MCF 10A (cell line): ENCODE measurements at regions not wholly inside any gene's neighbourhood (a gene's known extent, or its start where the extent isn't known, plus 50 kb on each side); places are given as distances from the start of the nearest gene placed in this dataset.

Experiments used
- BruUV-seq: library from RNA; stranded (reverse); fragments of 400-500 nt; replicated peaks from 2 replicates; lab custom pipeline; 2021; lab: Mats Ljungman, UMichigan
- CTCF ChIA-PET: fragments of 300-600 bp; sonication (Branson Sonifier 250); formaldehyde crosslinking; extraction: SDS; loops from one replicate; lab custom pipeline; 2021; ENCODE audit warnings: antibody characterized with exemption, inconsistent platforms; lab: Yijun Ruan, JAX
- POLR2A ChIA-PET: fragments of 300-600, 350-650 bp; sonication (Branson Sonifier 250); formaldehyde crosslinking; extraction: SDS; loops from one replicate; lab custom pipeline; 2020; ENCODE audit warnings: antibody characterized with exemption, inconsistent platforms; lab: Yijun Ruan, JAX
- DNase-seq: peaks from one replicate; pipeline ENCODE4 v3.0.0-alpha.2; 2018; ENCODE audit not compliant: unreplicated experiment
- H3K27ac Mint-ChIP-seq: one replicate; pipeline ENCODE4 v1.8.0; 2022; ENCODE audit warnings: mild to moderate bottlenecking, low read depth, mixed read lengths; ENCODE audit not compliant: unreplicated experiment
- H3K27me3 Mint-ChIP-seq: one replicate; pipeline ENCODE4 v1.8.0; 2022; ENCODE audit warnings: mixed read lengths; ENCODE audit not compliant: insufficient read depth, unreplicated experiment
- H3K36me3 Mint-ChIP-seq: one replicate; pipeline ENCODE4 v1.8.0; 2022; ENCODE audit warnings: mild to moderate bottlenecking, moderate library complexity, mixed read lengths; ENCODE audit not compliant: insufficient read depth, unreplicated experiment
- H3K4me1 Mint-ChIP-seq: one replicate; pipeline ENCODE4 v1.8.0; 2022; ENCODE audit warnings: mixed read lengths; ENCODE audit not compliant: insufficient read depth, unreplicated experiment
- H3K4me3 Mint-ChIP-seq: one replicate; pipeline ENCODE4 v1.8.0; 2022; ENCODE audit warnings: mild to moderate bottlenecking, moderate library complexity, mixed read lengths; ENCODE audit not compliant: unreplicated experiment
- H3K9me3 Mint-ChIP-seq: one replicate; pipeline ENCODE4 v1.8.0; 2022; ENCODE audit warnings: mixed read lengths; ENCODE audit not compliant: unreplicated experiment
- intact Hi-C: fragments of 100-400 bp; cut with micrococcal nuclease; formaldehyde crosslinking; loops from 2 replicates; pipeline ENCODE4 v1.14.1; 2022
- TF ChIP-seq, protein P1 (sequence below): fragments of 200-600 bp; IDR thresholded peaks from one replicate; pipeline ENCODE4 v1.8.0; 2022; ENCODE audit warnings: antibody characterized with exemption, mild to moderate bottlenecking; ENCODE audit not compliant: unreplicated experiment

DNA sequence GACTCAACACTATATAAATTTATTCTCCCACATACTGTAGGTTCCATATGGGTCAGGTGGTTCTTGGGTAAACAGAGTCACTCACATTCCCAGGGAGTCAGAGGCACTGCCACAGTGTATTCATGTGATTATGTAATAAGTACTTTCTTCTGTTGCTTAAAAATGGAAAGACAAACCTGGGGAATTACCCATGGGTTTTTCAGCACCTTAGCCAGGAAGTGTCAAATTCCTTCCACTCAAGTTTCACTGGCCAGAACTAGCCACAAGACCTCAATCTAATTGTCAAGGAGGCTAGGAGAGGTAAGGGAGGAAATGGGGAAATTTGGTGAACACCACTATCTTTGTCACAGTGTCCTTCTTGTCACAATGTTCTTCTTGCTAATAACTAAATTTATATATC is 333.2 kb upstream of the MDGA2 start:
- H3K36me3 Mint-ChIP-seq = no peaks in the 10 kb centered on the region
- CTCF ChIA-PET = no interaction called here
- no peaks in the 10 kb centered on the region for H3K9me3 Mint-ChIP-seq
- no peak overlapping the region for H3K4me3 Mint-ChIP-seq
- DNase-seq = peak; percentile 22
- peaks cover 24% of the 10 kb centered on the region for H3K27me3 Mint-ChIP-seq
- BruUV-seq = no TSS peak
- H3K27ac Mint-ChIP-seq = no peak overlapping the region
- intact Hi-C loops = no loop called here
- TF ChIP-seq, protein P1, sequence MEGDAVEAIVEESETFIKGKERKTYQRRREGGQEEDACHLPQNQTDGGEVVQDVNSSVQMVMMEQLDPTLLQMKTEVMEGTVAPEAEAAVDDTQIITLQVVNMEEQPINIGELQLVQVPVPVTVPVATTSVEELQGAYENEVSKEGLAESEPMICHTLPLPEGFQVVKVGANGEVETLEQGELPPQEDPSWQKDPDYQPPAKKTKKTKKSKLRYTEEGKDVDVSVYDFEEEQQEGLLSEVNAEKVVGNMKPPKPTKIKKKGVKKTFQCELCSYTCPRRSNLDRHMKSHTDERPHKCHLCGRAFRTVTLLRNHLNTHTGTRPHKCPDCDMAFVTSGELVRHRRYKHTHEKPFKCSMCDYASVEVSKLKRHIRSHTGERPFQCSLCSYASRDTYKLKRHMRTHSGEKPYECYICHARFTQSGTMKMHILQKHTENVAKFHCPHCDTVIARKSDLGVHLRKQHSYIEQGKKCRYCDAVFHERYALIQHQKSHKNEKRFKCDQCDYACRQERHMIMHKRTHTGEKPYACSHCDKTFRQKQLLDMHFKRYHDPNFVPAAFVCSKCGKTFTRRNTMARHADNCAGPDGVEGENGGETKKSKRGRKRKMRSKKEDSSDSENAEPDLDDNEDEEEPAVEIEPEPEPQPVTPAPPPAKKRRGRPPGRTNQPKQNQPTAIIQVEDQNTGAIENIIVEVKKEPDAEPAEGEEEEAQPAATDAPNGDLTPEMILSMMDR = no peak
- POLR2A ChIA-PET = no interaction called here
- no peaks in the 10 kb centered on the region for H3K4me1 Mint-ChIP-seq

DNA sequence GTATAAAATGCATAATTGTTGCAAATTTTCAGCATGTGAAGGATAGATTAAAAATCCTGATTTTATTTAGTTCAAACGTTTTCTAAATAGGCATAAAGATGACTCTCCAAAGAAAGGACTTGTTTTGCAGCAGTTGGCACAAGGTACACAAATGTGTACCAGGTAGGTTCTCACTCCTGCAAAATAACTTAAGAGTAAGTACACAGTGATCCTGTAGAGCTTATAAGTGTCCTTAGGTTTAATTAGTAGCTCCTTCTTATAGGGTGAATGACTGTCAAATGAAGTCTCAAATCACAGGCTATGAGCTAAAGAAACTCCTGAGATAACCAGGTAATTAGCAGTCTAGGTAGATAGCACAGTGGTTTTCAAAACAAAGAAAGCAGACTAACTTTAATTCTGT is 330.6 kb upstream of the MDGA2 start:
- H3K27ac Mint-ChIP-seq = no peak overlapping the region
- TF ChIP-seq, protein P1 = no peak
- POLR2A ChIA-PET = no interaction called here
- intact Hi-C loops = no loop called here
- no TSS peak for BruUV-seq
- H3K4me3 Mint-ChIP-seq = no peak overlapping the region
- no peaks in the 10 kb centered on the region for H3K9me3 Mint-ChIP-seq
- no peak for DNase-seq
- CTCF ChIA-PET = no interaction called here
- peaks cover 14% of the 10 kb centered on the region for H3K27me3 Mint-ChIP-seq
- no peaks in the 10 kb centered on the region for H3K36me3 Mint-ChIP-seq
- no peaks in the 10 kb centered on the region for H3K4me1 Mint-ChIP-seq

DNA sequence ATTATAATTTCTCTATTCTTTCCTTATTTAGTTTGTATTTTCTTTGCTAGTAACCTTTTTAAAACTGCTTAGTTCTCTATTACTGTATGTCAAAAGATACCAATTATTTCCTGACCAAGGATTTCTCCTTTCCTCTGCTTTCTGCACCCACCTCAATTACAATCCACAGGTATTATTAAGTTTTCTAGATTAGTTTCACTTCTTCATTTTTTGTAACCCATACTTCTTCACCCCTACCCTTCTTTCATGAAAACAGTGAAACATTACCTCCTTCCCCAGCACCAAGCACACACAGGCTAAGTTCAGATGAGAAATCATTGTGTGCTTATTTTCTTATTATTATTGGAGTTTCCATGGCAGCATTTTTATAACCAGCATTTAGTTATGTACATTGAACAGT is 318.5 kb upstream of the MDGA2 start:
- no peak overlapping the region for H3K4me3 Mint-ChIP-seq
- peaks cover 21% of the 10 kb centered on the region for H3K27me3 Mint-ChIP-seq
- peaks cover 9% of the 10 kb centered on the region for H3K9me3 Mint-ChIP-seq
- DNase-seq = no peak
- no peaks in the 10 kb centered on the region for H3K4me1 Mint-ChIP-seq
- no peaks in the 10 kb centered on the region for H3K36me3 Mint-ChIP-seq
- ChIA-PET POLR2A (no interaction called here), CTCF (no interaction called here)
- BruUV-seq = no TSS peak
- TF ChIP-seq, protein P1 = no peak
- intact Hi-C loops = no loop called here
- no peak overlapping the region for H3K27ac Mint-ChIP-seq

DNA sequence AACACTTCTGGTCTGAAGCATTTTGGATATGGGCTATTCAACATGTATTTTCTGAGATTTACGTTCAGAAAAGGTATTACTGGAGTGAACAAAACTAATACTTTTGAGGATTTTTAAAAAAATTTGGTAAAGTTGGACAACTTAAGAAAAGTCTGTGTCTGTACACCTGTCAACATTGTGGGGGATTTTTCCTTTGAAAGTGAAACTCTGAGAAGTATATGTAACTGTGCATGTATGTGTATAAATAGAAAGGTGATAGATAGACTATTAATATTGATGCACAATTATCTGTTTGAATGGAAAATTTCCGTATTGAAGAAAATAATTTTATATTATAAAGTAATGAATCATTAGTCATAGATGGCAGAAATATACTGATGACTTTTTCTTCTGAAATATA is 312.8 kb upstream of the MDGA2 start:
- ChIA-PET POLR2A (no interaction called here), CTCF (interaction anchor here (0.6 kb wide), 1 partner anchor 1597 kb away, joined by 4 read pairs; no protein-coding TSS in a partner anchor)
- no peaks in the 10 kb centered on the region for H3K4me1 Mint-ChIP-seq
- BruUV-seq = no TSS peak
- H3K27me3 Mint-ChIP-seq = peaks cover 8% of the 10 kb centered on the region
- H3K36me3 Mint-ChIP-seq = no peaks in the 10 kb centered on the region
- no peak overlapping the region for H3K27ac Mint-ChIP-seq
- TF ChIP-seq, protein P1 = no peak
- no peak overlapping the region for H3K4me3 Mint-ChIP-seq
- intact Hi-C loops = no loop called here
- no peaks in the 10 kb centered on the region for H3K9me3 Mint-ChIP-seq
- DNase-seq = no peak
